ENCODE measurements at regions not wholly inside any gene's neighbourhood (a gene's known extent, or its start where the extent isn't known, plus 50 kb on each side); places are given as distances from the start of the nearest gene placed in this dataset.

- H3K4me3 ChIP-seq = no peak overlapping the region
- H3K9me3 ChIP-seq (ENCODE audit: control insufficient read depth in 4 of 4, insufficient read depth in 3 of 4, low read length in 3 of 4) = peaks cover 0 to 24% (median 10%) of the 10 kb centered on the region in 4 donors
- no peak for ATAC-seq (ENCODE audit: insufficient read depth, low FRiP score)
- no peak overlapping the region for H3K27ac ChIP-seq (ENCODE audit: low read depth in 1 of 2, low read length in 1 of 2)
- no peaks in the 10 kb centered on the region for H3K4me1 ChIP-seq (ENCODE audit: control insufficient read depth in 5 of 5, insufficient read depth in 5 of 5, low read length in 5 of 5)
- TF ChIP-seq CTCF (IDR thresholded peaks at IDR 0.05; ENCODE audit: control extremely low read depth, extremely low read depth) = no peak
- no peaks in the 10 kb centered on the region for H3K27me3 ChIP-seq (ENCODE audit: control insufficient read depth in 3 of 3, insufficient read depth in 3 of 3, low read length in 2 of 3)
- H3K9ac ChIP-seq (ENCODE audit: insufficient read depth in 1 of 2, low read length in 2 of 2) = no peak overlapping the region
- no peak for DNase-seq
- H3K36me3 ChIP-seq (ENCODE audit: control insufficient read depth in 4 of 4, insufficient read depth in 4 of 4, low read length in 4 of 4) = no peaks in the 10 kb centered on the region
- 67 to 84% methylated on average over 1 of the region's 1 CpG for WGBS, 2 donors
Observed at GRCh38 chr11:70942593-70942992, 309.8 kb downstream of the SHANK2 start.

GRCh38 chr11:70944141-70944540, 308.2 kb downstream of the SHANK2 start:
- Histone ChIP-seq H3K27ac (ENCODE audit: low read depth in 1 of 2, low read length in 1 of 2) (no peak overlapping the region), H3K4me3 (no peak overlapping the region), H3K27me3 (ENCODE audit: control insufficient read depth in 3 of 3, insufficient read depth in 3 of 3, low read length in 2 of 3) (no peaks in the 10 kb centered on the region), H3K9me3 (ENCODE audit: control insufficient read depth in 4 of 4, insufficient read depth in 3 of 4, low read length in 3 of 4) (peaks cover 0 to 21% (median 10%) of the 10 kb centered on the region in 4 donors), H3K9ac (ENCODE audit: insufficient read depth in 1 of 2, low read length in 2 of 2) (no peak overlapping the region), H3K4me1 (ENCODE audit: control insufficient read depth in 5 of 5, insufficient read depth in 5 of 5, low read length in 5 of 5) (no peaks in the 10 kb centered on the region), H3K36me3 (ENCODE audit: control insufficient read depth in 4 of 4, insufficient read depth in 4 of 4, low read length in 4 of 4) (no peaks in the 10 kb centered on the region)
- TF ChIP-seq CTCF (IDR thresholded peaks at IDR 0.05; ENCODE audit: control extremely low read depth, extremely low read depth) = no peak
- DNase-seq (no peak), ATAC-seq (ENCODE audit: insufficient read depth, low FRiP score) (no peak)
- WGBS, 2 donors = 88 to 89% methylated on average over 11 of the region's 11 CpGs

DNA sequence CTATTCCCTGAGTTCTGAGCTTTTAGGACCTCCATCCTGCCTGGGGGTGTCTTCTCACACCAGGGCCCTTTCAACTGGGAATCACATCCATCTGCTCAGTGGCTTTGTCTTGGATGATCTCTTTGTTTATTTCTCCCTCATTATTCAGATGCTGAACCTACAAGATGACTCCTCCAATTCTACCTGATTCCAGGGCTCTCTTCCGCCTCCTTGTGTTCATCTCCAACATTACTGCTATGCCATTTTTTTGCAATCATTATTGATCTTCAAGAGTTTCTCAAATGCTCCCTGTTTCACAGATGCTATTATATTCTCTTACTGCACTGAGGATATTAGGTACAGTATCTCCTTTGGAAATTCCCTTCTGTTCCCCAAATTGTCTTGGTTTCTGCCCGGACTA, 307.7 kb downstream of the SHANK2 start:
- Histone ChIP-seq H3K4me1 (ENCODE audit: control insufficient read depth in 5 of 5, insufficient read depth in 5 of 5, low read length in 5 of 5) (no peaks in the 10 kb centered on the region), H3K27ac (ENCODE audit: low read depth in 1 of 2, low read length in 1 of 2) (no peak overlapping the region), H3K4me3 (no peak overlapping the region), H3K9ac (ENCODE audit: insufficient read depth in 1 of 2, low read length in 2 of 2) (no peak overlapping the region), H3K9me3 (ENCODE audit: control insufficient read depth in 4 of 4, insufficient read depth in 3 of 4, low read length in 3 of 4) (peaks cover 0 to 18% (median 10%) of the 10 kb centered on the region in 4 donors), H3K27me3 (ENCODE audit: control insufficient read depth in 3 of 3, insufficient read depth in 3 of 3, low read length in 2 of 3) (no peaks in the 10 kb centered on the region), H3K36me3 (ENCODE audit: control insufficient read depth in 4 of 4, insufficient read depth in 4 of 4, low read length in 4 of 4) (no peaks in the 10 kb centered on the region)
- ATAC-seq (ENCODE audit: insufficient read depth, low FRiP score) (no peak), DNase-seq (no peak)
- no peak for TF ChIP-seq CTCF (IDR thresholded peaks at IDR 0.05; ENCODE audit: control extremely low read depth, extremely low read depth)
- 97 to 98% methylated on average over 2 of the region's 2 CpGs for WGBS, 2 donors

GRCh38 chr11:70948398-70948797, 304.0 kb downstream of the SHANK2 start:
- H3K27ac ChIP-seq (ENCODE audit: low read depth in 1 of 2, low read length in 1 of 2) = no peak overlapping the region
- H3K4me3 ChIP-seq = no peak overlapping the region
- no peak overlapping the region for H3K9ac ChIP-seq (ENCODE audit: insufficient read depth in 1 of 2, low read length in 2 of 2)
- WGBS, 2 donors = 88 to 92% methylated on average over 13 of the region's 13 CpGs
- no peak for TF ChIP-seq CTCF (IDR thresholded peaks at IDR 0.05; ENCODE audit: control extremely low read depth, extremely low read depth)
- no peaks in the 10 kb centered on the region for H3K36me3 ChIP-seq (ENCODE audit: control insufficient read depth in 4 of 4, insufficient read depth in 4 of 4, low read length in 4 of 4)
- no peaks in the 10 kb centered on the region for H3K4me1 ChIP-seq (ENCODE audit: control insufficient read depth in 5 of 5, insufficient read depth in 5 of 5, low read length in 5 of 5)
- no peaks in the 10 kb centered on the region for H3K27me3 ChIP-seq (ENCODE audit: control insufficient read depth in 3 of 3, insufficient read depth in 3 of 3, low read length in 2 of 3)
- ATAC-seq (ENCODE audit: insufficient read depth, low FRiP score) = no peak
- no peak for DNase-seq
- peaks cover 0 to 4% (median 0%) of the 10 kb centered on the region in 4 donors for H3K9me3 ChIP-seq (ENCODE audit: control insufficient read depth in 4 of 4, insufficient read depth in 3 of 4, low read length in 3 of 4)

All from lung (tissue), 11 donors.